Amniotic stem cell (primary cell): ENCODE measurements at regions not wholly inside any gene's neighbourhood (a gene's known extent, or its start where the extent isn't known, plus 50 kb on each side); places are given as distances from the start of the nearest gene placed in this dataset.

Experiments
- DNase-seq: peaks from one replicate; lab custom pipeline; 2025; lab: John Stamatoyannopoulos, UW

DNA sequence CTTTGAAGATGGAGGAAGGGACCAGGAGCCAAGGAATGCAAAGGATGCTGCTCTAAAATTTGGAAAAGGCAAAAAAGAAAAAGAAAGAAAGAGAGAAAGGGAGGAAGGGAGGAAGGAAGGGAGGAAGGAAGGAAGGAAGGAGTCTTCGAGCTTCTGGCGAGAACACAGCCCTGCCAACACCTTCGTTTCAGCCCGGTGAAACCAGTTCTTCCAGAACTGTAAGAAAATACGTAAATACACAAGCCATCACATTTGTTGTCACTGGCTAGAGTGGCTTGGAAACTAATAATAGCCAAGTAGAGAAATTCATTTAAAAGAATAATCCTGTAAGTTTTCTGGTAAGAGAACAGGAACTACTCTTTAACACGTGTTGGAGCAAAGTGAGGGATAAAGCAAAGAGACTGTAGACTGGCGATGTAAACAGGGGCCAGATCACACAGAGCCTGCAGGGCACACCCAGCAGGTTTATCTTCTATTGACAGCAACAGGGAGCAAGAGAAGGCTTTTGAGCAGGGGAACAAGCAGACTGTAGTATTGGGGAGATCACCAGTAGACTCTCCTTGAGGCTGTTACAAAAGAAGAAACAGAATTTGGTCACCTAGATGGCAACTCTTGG lies 188.7 kb upstream of the MPHOSPH6 start:
- DNase-seq, result no peak

DNA sequence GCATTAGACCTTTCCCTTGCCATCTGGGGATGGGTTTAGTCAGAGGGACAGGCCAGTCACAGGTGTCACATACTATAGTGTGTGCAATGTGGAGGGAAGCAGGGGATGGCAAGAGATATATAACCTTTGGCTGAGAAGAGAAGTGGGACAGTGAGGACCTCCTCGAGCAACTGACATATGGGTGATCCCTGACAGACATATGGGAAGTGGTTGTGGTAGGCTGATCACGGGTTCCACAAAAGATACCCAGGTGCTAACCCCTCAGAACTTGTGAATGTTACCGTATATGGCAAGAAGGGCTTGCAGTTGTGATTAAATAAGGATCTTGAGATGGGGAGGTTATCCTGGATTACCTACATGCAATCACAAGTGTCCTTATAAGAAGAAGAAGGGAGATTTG lies 188.1 kb upstream of the MPHOSPH6 start:
- DNase-seq, result no peak

DNA sequence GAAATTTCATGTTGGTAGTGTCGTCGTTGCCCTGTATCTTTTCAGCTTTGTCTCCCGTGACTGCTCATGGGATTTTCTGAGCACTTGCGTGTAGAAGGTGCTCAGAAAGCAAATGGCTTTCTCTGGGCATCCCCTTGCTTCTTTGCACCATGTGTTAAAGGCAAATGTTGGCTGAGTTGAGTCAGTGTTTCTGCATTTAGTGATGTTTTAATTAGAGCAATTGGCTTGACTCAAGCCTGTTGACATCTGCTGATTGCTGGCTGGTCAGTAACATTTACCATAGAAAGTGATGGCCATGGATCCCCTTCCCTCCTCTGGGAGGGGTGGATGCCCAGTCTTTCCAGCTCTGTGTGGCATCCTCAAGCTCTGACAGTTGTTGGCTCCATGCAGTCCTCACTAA lies 187.2 kb upstream of the MPHOSPH6 start:
- DNase-seq, result no peak

DNA sequence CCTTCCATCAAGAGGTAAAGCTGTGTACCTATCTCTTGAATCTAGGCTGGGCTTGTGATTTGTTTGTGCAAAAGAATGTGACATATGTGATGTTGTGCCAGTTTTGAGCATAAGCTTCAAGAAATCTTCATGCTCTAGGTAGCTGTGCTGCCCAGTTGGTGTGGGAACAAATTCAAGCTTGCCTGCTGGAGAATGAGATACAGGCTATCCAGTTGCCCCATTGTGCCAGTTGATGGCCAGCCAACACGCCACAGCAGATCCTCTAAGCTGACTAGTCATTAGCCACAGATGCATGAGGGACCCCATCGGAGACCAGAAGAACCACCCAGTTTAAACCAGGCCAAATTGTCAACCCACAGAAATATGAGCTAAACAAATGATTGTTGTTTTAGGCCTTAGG lies 180.5 kb upstream of the MPHOSPH6 start:
- DNase-seq, result no peak

DNA sequence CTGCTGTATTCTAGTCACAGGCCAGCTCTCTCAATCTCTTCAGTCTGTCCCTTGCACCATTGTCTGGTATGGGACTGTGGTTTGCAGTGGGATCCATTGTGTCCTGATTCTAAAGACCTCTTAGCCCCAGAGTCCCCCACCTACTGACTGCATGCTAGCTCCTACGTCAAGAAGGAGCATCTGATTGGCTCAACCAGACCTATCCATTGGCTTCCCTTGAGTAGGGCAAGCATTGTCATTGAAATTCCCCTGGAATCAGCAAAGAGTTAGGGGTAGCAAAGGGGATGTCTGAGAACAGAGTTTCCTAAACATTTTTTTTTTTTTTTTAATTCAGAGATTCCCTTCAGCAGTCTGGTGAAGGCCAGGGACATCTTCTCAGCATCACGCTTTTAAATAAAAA lies 175.3 kb upstream of the MPHOSPH6 start:
- DNase-seq, result no peak

DNA sequence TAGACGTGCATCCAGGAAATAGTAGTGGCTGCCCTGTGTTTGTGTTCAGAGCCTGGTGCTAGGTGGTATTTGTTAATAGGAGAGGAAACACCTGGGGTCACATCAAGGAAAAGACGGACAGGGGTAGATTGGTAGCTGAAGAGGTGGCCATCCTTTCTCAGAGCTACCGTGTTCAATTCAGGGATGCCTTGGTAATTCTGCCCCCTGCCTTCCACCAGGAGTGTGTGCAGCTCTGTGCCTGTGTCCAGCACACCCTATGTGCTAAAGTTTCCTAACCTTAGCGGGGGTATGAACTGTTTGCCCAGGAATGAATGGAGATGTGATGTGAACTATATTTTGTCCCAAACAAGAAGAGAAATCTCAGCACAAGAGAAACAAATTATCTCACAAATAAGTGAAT lies 174.1 kb upstream of the MPHOSPH6 start:
- DNase-seq, result no peak

DNA sequence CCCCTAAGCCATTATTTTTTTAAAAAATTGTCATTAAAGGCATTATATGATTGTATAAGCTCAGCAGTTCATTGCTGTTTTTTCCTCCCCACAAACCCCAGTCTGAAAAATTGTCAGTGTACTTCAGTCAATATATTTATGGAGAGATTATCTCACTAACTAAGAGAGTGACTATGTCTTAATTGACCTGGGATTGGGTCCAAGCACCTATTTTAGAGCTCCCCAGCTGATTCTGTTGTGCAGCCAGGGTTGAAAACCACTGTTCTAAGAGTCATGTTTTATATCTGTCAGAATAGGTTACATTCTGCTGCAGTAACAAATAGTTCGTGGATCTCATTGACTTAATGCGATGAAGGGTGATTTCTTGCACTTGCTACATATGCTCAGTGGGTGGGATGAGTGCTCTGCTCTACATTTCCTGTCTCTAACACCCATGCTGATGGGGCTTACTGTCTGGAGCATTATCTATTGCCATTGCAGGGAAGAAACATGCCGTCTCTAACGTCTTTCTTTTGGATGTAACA lies 171.2 kb upstream of the MPHOSPH6 start:
- DNase-seq, result no peak

DNA sequence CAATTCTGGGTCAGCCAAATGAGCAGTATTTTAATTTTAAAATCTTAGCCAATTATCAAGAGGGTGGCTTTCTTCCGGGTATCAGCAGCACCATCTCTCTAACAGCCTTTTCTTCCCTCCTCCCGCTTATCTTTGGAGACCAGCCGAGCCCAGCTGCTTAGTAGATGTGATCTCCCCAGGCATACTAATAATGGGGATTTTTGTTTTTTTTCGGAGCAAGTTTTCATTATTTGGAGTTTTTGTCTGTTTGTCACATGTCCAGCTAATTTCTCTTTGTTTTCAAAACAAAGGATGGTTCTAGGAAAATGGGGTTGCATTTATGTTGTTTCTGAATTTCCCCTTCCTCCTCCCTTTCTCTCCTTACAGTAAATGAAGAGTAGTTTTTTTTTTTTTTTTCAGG lies 170.5 kb upstream of the MPHOSPH6 start:
- no peak for DNase-seq

DNA sequence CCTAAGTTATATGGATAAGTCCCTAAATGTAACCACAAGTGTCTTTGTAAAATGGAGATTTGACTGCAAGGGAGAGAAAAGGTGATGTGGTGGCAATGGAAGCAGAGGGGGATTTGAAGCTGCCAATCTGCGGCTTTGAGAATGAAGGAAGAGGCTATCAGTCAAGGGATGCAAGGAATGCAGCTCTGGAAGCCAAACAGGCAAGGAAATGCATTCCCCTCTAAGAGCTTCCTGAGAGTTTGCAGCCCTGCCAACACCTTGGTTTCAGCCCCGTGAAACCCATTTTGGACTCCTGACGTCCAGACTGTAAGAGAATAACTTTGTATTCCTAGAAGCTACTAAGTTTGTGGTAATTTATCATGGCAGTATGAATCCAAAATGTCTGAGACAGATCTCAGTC lies 167.3 kb upstream of the MPHOSPH6 start:
- no peak for DNase-seq

DNA sequence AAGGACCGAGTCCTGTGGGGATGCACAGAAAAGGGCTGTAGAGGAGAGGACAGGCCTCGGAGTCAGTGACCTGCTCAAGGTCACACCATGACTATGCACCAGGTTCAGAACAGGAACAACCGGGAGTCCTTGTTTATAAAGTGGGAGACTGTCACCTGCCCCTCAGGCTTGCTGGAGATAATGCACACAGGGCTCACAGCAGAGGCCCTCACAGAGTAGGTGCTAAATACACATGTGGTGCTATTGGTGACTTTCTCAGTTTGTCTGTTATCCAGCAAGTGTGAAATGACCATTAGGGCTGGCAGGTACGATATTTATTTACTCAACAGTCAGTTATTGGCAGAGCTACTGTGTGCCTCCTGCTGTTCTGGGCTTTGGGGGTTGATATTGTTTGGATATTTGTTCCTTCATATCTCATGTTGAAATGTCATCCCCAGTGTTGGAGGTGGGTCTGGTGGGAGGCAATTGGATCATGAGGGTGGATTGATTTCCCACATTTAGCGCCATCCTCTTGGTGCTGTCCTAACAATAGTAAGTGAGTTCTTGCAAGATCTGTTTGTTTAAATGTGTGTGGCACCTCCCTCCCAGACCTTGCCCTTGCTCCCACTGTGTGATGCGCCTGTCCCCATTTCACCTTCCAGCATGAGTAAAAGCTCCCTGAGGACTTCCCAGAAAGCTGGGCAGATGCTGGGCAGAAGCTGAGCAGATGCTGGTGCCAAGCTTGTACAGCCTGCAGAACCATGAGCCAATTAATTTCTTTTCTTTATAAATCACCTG lies 162.1 kb upstream of the MPHOSPH6 start:
- no peak for DNase-seq

DNA sequence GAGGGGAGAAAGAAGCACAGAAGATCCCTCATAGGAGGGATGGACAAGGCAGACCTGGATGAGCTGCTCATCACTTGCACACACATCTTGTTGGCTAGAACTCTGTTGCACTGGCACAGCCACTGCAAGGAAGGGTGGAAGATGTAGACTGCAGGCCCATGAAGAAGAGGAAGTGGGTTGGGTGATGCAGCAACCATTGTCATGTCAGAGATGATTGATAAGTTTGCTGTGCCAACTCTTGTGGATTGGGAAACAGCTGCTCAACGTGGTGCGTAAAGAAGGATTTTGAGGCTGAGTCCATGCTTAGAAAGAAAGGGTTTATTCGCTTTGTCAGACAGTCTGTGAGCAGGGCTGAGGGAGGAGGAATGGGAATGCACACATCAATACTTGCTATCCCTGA lies 161.4 kb upstream of the MPHOSPH6 start:
- no peak for DNase-seq

DNA sequence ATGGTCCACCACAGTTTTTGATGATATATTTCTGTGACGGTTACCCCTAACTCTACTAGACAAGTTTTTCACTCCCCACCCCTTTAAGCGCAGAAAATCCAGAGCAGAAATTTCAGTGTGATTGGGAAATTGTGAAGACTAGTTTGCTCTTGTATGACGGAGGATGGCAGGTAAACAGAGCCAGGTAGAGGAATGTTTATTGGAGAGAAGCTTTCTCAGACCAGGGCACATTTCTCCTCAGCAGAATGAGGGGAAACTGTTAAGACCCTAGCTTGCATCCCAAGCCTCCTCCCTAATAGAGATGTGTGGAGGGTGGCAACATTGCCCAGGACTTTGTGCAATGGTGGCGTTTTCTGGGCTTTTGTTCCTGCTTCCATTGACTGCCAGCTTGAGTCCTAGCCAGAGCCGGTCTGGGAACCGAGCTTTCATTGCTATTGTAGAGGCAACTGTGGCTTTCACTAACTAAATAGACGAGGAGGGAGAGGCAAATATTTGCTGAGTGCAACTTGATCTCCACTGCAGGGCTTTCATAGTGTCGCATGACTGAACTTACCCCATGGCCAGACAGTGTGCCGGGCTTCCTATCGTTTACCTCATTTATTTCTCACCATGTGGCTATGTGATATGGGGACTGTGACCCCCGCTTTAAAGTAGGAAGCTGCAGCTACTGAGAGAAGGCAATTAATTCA lies 159.6 kb upstream of the MPHOSPH6 start:
- DNase-seq, result no peak

DNA sequence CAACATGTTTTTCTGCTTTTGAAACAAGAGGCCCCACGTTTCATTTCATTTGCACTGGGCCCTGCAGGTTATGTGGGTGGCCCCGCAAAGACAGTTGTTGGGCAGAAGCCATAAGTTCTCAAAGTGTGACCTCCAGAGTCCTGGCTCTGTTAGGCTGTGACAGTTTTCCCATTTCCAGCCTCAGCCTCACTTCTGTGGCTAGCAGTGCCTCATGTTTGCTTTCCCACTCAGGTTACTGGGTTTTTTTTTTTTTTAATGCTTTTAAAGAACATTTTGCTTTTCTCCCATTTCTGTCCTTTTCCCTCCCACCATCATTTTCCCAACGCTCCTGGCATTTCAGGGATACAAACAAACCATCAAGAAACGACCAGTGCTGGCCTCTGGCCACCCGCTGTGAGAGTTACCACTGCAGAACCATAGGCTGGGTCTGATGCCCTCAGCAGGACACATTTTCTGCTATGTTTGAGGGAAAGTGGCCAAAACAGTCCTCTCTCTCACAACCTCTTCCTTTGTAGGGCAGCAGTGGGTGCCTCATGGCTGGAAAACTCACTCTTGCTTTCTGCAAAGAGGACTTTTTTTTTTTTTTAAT lies 159.0 kb upstream of the MPHOSPH6 start:
- no peak for DNase-seq

DNA sequence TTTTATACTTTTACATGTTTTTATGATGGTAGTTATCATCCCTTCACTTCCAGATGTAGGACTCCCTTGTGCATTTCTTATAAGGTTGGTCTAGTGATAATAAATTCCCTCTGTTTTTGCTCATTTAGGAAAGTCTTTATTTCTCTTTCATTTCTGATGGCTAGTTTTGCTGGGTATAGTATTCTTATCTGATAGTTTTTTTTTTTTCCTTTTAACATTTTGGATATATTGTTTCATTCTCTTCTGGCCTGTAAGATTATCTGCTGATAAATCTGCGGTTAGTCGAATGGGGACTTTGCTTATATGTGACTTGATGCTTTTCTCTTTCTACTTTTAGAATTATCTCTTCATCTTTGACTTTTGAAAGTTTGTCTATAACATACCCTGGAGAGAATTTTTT lies 153.1 kb upstream of the MPHOSPH6 start:
- DNase-seq, result no peak

DNA sequence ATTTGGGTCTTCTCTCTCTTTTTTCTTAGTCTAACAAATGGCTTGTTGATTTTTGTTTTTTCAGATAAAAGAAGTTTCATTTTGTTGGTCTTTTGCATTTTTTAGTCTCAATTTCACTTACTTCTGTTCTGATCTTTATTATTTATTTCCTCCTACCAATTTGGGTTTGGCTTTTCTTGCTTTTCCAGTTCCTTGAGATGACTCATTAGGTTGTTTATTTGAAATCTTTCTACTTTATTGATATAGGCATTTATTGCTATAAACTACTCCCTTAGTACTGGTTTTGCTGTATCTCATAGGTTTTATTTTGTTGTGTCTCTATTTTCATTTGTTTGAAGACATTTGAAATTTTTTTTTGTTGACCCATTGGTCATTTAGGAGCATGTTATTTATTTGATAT lies 152.2 kb upstream of the MPHOSPH6 start:
- DNase-seq, result no peak

DNA sequence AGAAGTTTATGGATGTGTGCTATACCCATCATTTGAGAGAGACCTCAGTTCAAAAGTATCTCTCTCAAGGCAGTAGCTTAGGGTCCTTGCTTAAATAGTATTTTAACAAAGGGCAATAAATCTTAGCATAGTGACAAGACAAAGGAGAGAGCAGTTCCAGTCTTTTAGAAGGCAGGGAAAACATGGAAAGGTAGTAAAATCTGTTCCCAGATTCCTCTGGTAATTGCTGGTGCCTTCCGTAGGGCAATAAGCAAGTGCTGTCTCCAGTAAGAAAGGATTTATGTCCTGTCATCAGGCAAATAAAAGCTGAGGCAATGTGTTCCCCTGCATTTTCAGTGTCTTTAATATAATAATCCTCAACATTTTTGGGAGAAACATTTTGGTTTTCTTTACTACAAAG lies 149.0 kb upstream of the MPHOSPH6 start:
- no peak for DNase-seq

DNA sequence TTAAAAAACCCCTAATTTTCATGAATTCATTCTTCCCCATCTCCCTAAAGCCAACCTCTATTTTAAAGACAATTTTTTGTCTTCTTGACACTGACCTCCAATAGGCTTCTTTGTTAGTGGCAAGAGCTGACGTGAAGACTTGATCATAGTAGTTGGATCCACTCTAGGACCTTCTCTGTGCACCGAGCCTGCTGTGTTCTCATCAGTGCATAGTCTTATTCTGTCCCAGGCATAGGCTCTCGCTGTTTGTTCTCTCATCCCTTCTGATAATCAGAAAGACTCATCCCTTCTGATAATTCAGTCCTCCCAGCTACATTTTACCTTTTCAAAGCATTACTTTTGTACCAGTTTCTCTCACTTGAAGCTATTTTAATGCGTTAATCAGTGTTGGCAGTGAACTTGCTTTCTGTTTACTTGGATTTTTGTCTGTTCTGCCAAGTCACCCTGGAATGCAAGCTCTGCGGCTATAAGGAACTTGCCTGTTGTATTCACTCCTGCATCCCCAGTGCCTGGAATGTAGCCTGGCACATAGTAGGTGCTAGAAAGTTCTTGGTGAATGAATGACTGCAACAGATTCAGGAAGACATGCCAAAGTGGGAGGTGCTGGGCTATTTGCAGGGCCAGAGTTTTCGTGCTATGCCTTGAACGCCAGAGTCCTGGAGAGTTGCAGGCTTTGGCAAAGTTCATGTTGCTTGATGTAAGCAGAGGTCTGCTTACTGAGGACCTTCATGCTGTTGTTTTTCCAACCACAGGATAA lies 147.6 kb upstream of the MPHOSPH6 start:
- DNase-seq, result no peak

DNA sequence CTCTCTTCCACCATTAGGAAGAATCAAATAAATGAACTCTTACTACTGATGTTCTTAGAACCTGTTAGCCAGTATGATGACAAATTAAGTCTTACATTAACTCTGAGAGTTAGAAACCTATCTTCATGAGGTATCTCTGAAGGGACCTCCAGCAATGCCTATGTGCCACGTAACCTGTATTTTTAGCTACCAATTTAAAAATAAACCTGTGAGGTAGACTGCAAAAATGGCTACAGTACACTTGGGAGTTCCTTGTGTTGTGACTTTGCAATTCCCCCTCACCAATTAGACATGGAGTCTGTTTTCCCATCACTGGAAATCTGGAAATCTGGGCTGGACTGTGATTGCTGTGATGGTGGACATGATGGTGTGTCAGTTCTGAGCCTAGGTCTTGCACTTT lies 143.7 kb upstream of the MPHOSPH6 start:
- DNase-seq, result no peak

DNA sequence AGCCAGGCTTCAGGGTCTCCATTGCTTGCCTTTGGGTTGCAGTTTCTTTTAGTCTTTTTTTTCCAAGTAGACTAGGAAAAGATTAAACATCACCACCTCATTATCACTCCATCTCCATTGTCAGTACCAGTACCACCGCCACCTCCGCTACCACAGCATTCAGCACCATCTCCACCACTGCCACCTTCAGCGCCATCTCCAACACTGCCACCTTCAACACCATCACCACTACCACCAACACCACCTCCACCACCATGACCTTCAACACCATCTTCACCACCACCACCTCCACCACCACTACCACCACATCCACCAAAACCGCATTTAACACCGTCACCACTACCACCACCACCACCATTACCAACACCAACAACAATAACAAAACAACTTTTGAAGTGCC lies 141.5 kb upstream of the MPHOSPH6 start:
- DNase-seq, result no peak

DNA sequence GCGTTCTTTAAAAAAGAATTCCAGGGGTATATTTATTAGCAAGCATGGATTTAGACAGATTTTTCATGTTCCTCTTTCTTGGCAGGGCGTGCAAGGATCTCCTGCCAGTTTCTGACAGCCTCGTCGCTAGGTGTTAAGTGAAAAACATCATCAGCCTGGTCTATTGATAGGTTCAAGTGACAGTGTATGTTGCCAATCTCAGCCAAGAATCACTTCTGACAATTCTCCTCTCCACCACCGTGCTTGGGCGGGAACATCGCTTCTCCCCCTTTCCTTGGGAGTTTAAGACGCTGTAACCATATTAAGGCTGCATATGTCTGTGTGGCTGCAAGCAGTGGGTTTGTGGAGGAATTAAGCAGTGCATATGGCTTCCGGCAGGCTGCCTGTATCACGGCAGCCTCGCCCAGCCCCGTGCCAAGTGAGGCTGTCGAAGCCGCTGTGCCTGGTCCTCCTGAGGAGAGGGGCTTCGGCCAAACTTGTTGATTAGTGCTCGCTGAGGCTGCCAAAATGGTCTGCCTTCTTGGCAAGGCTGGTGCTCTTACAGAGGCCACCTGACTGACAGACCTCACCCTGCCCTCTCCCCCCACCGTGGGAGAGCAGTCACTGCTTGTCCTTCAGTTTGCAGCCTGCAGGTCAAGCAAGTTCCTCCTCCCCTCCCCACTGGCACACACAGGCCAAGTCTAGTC lies 132.2 kb upstream of the MPHOSPH6 start:
- no peak for DNase-seq

DNA sequence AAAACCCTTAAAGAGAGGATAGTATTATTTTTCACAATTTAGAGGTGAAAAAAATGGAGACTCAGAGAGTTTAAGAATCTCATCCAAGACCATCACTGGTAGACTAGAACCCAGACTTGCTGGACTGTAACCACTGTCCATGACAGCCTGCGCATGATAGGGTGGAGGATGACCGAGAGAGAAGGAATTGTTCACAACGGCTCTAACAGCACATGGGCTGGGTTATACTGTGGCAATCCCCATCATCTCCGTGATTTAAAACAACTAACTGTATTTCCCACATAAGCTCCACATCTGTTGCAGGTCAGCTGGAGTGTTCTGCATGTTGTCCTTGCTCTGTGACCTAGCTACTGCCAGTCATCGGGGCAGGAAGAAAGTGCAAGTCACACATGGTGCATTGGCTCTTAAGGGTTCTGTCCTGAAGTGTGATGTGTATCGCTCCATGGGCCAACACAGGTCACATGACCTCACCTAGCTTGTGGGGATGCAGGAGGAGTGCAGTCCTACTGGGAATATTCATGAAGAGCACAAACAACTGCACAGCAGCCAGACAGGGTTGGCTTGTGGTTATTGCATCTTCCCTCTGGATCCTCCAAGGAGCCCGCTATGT lies 131.2 kb upstream of the MPHOSPH6 start:
- no peak for DNase-seq
